AG09319 (cell line): ENCODE measurements at regions not wholly inside any gene's neighbourhood (a gene's known extent, or its start where the extent isn't known, plus 50 kb on each side); places are given as distances from the start of the nearest gene placed in this dataset.

Experiments
- DNase-seq: peaks from one replicate; pipeline ENCODE4 v3.0.0-alpha.2; 2010; ENCODE audit warnings: low read depth; ENCODE audit errors: extremely low read depth
- TF ChIP-seq, protein P1 (sequence below): IDR thresholded peaks from 2 replicates; pipeline ENCODE4 v1.5.1; 2011; ENCODE audit warnings: low read depth, mild to moderate bottlenecking, inconsistent platforms, low read length, moderate library complexity

DNA sequence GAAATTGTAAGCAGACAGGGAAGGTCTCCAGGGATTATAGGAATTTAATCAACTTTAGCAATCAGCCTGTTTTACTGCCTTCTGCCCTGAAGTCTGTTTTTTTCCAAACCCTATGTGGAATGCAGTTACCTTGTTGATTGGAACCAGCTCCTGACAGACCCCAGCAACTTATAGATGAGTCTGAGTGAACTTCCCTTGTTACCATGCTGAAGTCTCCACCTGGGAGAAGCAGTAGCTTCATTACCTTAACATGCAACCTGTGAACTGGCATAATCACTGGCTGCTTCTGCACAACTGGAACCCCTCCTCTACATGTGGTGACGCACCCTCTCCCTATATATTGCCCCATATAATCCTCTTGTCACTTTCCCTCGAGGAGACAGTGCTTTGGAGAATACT lies 226.3 kb upstream of the SPOPL start:
- no peak for DNase-seq

DNA sequence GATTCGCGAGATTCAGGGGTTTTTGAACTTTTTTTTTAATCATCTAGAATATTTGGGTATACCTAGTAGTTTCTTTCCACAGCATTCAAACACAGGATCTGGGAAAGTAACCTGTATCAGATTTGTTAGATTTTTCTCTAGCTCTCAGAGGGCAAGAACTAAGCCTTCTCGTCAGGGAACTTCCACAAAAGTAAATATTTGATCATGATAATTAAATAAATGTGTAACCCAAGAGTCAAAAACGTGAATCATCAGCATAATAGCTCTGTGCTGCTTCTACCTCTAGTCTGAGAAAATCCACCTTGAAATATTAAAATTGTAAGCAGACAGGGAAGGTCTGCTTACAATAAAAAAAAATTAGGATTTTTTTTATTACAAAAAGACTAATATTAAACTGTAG lies 225.7 kb upstream of the SPOPL start:
- TF ChIP-seq, protein P1, sequence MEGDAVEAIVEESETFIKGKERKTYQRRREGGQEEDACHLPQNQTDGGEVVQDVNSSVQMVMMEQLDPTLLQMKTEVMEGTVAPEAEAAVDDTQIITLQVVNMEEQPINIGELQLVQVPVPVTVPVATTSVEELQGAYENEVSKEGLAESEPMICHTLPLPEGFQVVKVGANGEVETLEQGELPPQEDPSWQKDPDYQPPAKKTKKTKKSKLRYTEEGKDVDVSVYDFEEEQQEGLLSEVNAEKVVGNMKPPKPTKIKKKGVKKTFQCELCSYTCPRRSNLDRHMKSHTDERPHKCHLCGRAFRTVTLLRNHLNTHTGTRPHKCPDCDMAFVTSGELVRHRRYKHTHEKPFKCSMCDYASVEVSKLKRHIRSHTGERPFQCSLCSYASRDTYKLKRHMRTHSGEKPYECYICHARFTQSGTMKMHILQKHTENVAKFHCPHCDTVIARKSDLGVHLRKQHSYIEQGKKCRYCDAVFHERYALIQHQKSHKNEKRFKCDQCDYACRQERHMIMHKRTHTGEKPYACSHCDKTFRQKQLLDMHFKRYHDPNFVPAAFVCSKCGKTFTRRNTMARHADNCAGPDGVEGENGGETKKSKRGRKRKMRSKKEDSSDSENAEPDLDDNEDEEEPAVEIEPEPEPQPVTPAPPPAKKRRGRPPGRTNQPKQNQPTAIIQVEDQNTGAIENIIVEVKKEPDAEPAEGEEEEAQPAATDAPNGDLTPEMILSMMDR: no peak
- DNase-seq: no peak

More for the DNA sequence above, 226.3 kb upstream of the SPOPL start:
- TF ChIP-seq, protein P1: no peak

DNA sequence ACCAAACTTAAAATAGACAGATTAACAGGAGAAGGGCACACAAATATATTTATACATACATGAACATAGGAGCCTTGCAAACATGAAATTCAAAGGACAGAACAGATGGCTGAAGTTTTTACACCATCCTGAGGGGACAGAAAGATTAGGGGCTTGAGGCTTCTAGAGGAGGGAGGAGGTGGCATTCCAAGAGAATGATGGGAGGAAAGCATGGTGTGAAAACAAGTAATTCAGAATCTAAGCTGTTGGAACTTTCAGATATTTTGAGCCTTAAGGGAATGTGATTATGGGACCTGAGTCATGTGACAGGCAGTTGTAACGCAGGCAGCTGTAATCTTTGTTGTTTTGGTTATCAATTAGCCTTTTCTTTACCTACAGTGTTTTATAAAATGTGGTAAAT lies 225.2 kb upstream of the SPOPL start:
- TF ChIP-seq, protein P1: no peak
- no peak for DNase-seq

DNA sequence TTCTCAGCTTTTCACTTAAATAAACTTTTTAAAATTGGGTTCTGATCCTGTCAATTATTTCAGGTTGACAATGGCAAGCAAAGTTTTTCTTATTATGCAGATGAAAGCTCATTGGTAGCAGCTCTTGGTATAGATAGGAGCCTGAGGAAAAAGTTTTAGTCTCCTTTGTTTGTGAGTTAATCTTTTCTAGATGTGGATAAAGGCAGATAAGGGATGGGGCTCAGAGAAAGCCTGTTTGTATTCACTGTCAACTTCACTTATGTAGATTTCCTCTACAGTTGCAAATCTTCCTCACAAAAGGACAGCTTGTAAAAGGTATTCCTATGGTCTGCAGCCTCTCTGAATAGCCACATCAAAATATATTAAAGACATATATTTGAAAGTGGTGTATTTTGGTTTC lies 224.5 kb upstream of the SPOPL start:
- TF ChIP-seq, protein P1: no peak
- no peak for DNase-seq

GRCh38 chr2:138279871-138280270 lies 221.7 kb upstream of the SPOPL start:
- DNase-seq: no peak
- TF ChIP-seq, protein P1: no peak

GRCh38 chr2:138280999-138281695 lies 220.4 kb upstream of the SPOPL start:
- TF ChIP-seq, protein P1: no peak
- no peak for DNase-seq

GRCh38 chr2:138282014-138282672 lies 219.4 kb upstream of the SPOPL start:
- DNase-seq: no peak
- TF ChIP-seq, protein P1: no peak
